ENCODE measurements at regions not wholly inside any gene's neighbourhood (a gene's known extent, or its start where the extent isn't known, plus 50 kb on each side); places are given as distances from the start of the nearest gene placed in this dataset.
"Not testable (repeated sequence)": the region's sequence is repeated elsewhere in the genome, so short reads cannot be mapped to it uniquely, and the experiment has no call there.

GRCh38 chr6:8664700-8665099 is 229.4 kb upstream of the SLC35B3 start:
- DNase-seq = no peak

- DNase-seq = no peak
Observed at GRCh38 chr6:8664070-8664469, 228.7 kb upstream of the SLC35B3 start.

GRCh38 chr6:8659404-8660189 is 224.3 kb upstream of the SLC35B3 start:
- no peak for DNase-seq

GRCh38 chr6:8658416-8658815 is 223.1 kb upstream of the SLC35B3 start:
- no peak for DNase-seq

GRCh38 chr6:8657522-8657921 is 222.2 kb upstream of the SLC35B3 start:
- no peak for DNase-seq

- no peak for DNase-seq
Observed at GRCh38 chr6:8655670-8656454, 220.5 kb upstream of the SLC35B3 start.

GRCh38 chr6:8652710-8653109 is 217.4 kb upstream of the SLC35B3 start:
- no peak for DNase-seq

- no peak for DNase-seq
Observed at GRCh38 chr6:8651998-8652397, 216.7 kb upstream of the SLC35B3 start.

GRCh38 chr6:8645212-8645611 is 209.9 kb upstream of the SLC35B3 start:
- DNase-seq = no peak

- DNase-seq = no peak
Observed at GRCh38 chr6:8644306-8644705, 209.0 kb upstream of the SLC35B3 start.

- no peak for DNase-seq
Observed at GRCh38 chr6:8642854-8643253, 207.5 kb upstream of the SLC35B3 start.

GRCh38 chr6:8642131-8642530 is 206.8 kb upstream of the SLC35B3 start:
- no peak for DNase-seq

GRCh38 chr6:8639928-8640649 is 204.7 kb upstream of the SLC35B3 start:
- no peak for DNase-seq

GRCh38 chr6:8637896-8638597 is 202.7 kb upstream of the SLC35B3 start:
- DNase-seq = no peak

- no peak for DNase-seq
Observed at GRCh38 chr6:8633762-8634161, 198.4 kb upstream of the SLC35B3 start.

GRCh38 chr6:8628736-8629135 is 193.4 kb upstream of the SLC35B3 start:
- no peak for DNase-seq

- DNase-seq = no peak
Observed at GRCh38 chr6:8628063-8628462, 192.7 kb upstream of the SLC35B3 start.

- no peak for DNase-seq
Observed at GRCh38 chr6:8627085-8627861, 191.9 kb upstream of the SLC35B3 start.

- DNase-seq = no peak
Observed at GRCh38 chr6:8624665-8625064, 189.3 kb upstream of the SLC35B3 start.

- DNase-seq = no peak
Observed at GRCh38 chr6:8623441-8623840, 188.1 kb upstream of the SLC35B3 start.

GRCh38 chr6:8619853-8620252 is 184.5 kb upstream of the SLC35B3 start:
- DNase-seq = no peak

- DNase-seq = not testable (repeated sequence)
Observed at GRCh38 chr6:8619408-8619807, 184.1 kb upstream of the SLC35B3 start.
